ENCODE measurements at regions not wholly inside any gene's neighbourhood (a gene's known extent, or its start where the extent isn't known, plus 50 kb on each side); places are given as distances from the start of the nearest gene placed in this dataset.
"Not testable (repeated sequence)": the region's sequence is repeated elsewhere in the genome, so short reads cannot be mapped to it uniquely, and the experiment has no call there.

GRCh38 chr5:109544873-109545272 is 135.1 kb upstream of the PJA2 start:
- TF ChIP-seq, protein P1, sequence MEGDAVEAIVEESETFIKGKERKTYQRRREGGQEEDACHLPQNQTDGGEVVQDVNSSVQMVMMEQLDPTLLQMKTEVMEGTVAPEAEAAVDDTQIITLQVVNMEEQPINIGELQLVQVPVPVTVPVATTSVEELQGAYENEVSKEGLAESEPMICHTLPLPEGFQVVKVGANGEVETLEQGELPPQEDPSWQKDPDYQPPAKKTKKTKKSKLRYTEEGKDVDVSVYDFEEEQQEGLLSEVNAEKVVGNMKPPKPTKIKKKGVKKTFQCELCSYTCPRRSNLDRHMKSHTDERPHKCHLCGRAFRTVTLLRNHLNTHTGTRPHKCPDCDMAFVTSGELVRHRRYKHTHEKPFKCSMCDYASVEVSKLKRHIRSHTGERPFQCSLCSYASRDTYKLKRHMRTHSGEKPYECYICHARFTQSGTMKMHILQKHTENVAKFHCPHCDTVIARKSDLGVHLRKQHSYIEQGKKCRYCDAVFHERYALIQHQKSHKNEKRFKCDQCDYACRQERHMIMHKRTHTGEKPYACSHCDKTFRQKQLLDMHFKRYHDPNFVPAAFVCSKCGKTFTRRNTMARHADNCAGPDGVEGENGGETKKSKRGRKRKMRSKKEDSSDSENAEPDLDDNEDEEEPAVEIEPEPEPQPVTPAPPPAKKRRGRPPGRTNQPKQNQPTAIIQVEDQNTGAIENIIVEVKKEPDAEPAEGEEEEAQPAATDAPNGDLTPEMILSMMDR (IDR thresholded peaks at IDR 0.05; ENCODE audit: extremely low read depth in 1 of 2, insufficient read depth in 1 of 2, low read depth in 1 of 2, low read length in 2 of 2): not testable (repeated sequence)
- TF ChIP-seq POLR2A (IDR thresholded peaks at IDR 0.05; ENCODE audit: low read depth, low read length); JUN (IDR thresholded peaks at IDR 0.05; ENCODE audit: borderline replicate concordance, insufficient read depth, insufficient read length, low read depth); EZH2 (IDR thresholded peaks at IDR 0.05; ENCODE audit: borderline replicate concordance, low read depth, low read length, severe bottlenecking); GATA2 (IDR thresholded peaks at IDR 0.05; ENCODE audit: insufficient read depth, insufficient read length, low read depth, low read length); POLR2AphosphoS5 (IDR thresholded peaks at IDR 0.05; ENCODE audit: insufficient read depth, low read depth, low read length); FOS (IDR thresholded peaks at IDR 0.05; ENCODE audit: borderline replicate concordance, insufficient read depth, low read length); MYC (IDR thresholded peaks at IDR 0.05; ENCODE audit: low read depth, low read length): not testable (repeated sequence)
- TF ChIP-seq, protein P2, sequence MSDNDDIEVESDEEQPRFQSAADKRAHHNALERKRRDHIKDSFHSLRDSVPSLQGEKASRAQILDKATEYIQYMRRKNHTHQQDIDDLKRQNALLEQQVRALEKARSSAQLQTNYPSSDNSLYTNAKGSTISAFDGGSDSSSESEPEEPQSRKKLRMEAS (IDR thresholded peaks at IDR 0.05; ENCODE audit: insufficient read depth, insufficient read length): not testable (repeated sequence)
